Endodermal cell (in vitro differentiated cells): ENCODE measurements at regions not wholly inside any gene's neighbourhood (a gene's known extent, or its start where the extent isn't known, plus 50 kb on each side); places are given as distances from the start of the nearest gene placed in this dataset.

ENCODE experiments used
- DNase-seq: peaks from one replicate; pipeline ENCODE4 v3.0.0-alpha.2; 2017
- H3K27ac ChIP-seq: 2 replicates; pipeline ENCODE4 v1.5.1; 2013; ENCODE audit warnings: mild to moderate bottlenecking, low read depth, low read length, moderate library complexity
- H3K27me3 ChIP-seq: 2 replicates; pipeline ENCODE4 v1.6.1; 2013; ENCODE audit warnings: mild to moderate bottlenecking, low read length, moderate library complexity; ENCODE audit not compliant: insufficient read depth, control insufficient read depth, poor library complexity, severe bottlenecking
- H3K36me3 ChIP-seq: 2 replicates; pipeline ENCODE4 v1.7.0; 2013; ENCODE audit warnings: mild to moderate bottlenecking, low read length, moderate library complexity; ENCODE audit not compliant: control insufficient read depth, insufficient read depth
- H3K4me1 ChIP-seq: one replicate; pipeline ENCODE4 v1.7.0; 2013; ENCODE audit warnings: low read length; ENCODE audit not compliant: control insufficient read depth, insufficient read depth
- H3K4me3 ChIP-seq: 2 replicates; pipeline ENCODE4 v1.5.1; 2013; ENCODE audit warnings: mild to moderate bottlenecking, low read length, moderate library complexity
- H3K9ac ChIP-seq: 2 replicates; pipeline ENCODE4 v1.6.1; 2013; ENCODE audit warnings: mild to moderate bottlenecking, low read length, moderate library complexity; ENCODE audit not compliant: poor library complexity, severe bottlenecking; ENCODE audit errors: extremely low read depth
- H3K9me3 ChIP-seq: 2 replicates; pipeline ENCODE4 v1.6.1; 2013; ENCODE audit warnings: mild to moderate bottlenecking, low read length, moderate library complexity; ENCODE audit not compliant: control insufficient read depth
- H3K27ac Mint-ChIP-seq: 2 replicates; pipeline ENCODE4 v1.8.0; 2020; ENCODE audit warnings: mixed read lengths
- H3K27me3 Mint-ChIP-seq: 2 replicates; pipeline ENCODE4 v1.8.0; 2021; ENCODE audit warnings: mild to moderate bottlenecking, mixed read lengths; ENCODE audit not compliant: insufficient read depth
- H3K36me3 Mint-ChIP-seq: 2 replicates; pipeline ENCODE4 v1.8.0; 2020; ENCODE audit warnings: low read depth, mixed read lengths
- H3K4me1 Mint-ChIP-seq: 2 replicates; pipeline ENCODE4 v1.8.0; 2020; ENCODE audit warnings: mixed read lengths
- H3K4me3 Mint-ChIP-seq: 2 replicates; pipeline ENCODE4 v1.8.0; 2020; ENCODE audit warnings: mild to moderate bottlenecking, moderate library complexity, mixed read lengths
- H3K9me3 Mint-ChIP-seq: 2 replicates; pipeline ENCODE4 v1.8.0; 2020; ENCODE audit warnings: mild to moderate bottlenecking, mixed read lengths
- WGBS, 2 experiments: methylation state at CpG; one replicate each; pipeline versions ENCODE4 v1.1.5 to v1.1.7; 2013; ENCODE audit warnings: missing lambda C conversion rate in 2 of 2, mixed read lengths in 1 of 2; ENCODE audit not compliant: insufficient coverage in 1 of 2, insufficient read length in 1 of 2; 5-methylcytosine and 5-hydroxymethylcytosine counted together
- TF ChIP-seq, protein P1 (sequence below): fragments of 200-600 bp; sonication (generic); conservative IDR thresholded peaks from 2 replicates; pipeline ENCODE4 v1.5.0; 2021; ENCODE audit warnings: antibody characterized with exemption, mild to moderate bottlenecking

DNA sequence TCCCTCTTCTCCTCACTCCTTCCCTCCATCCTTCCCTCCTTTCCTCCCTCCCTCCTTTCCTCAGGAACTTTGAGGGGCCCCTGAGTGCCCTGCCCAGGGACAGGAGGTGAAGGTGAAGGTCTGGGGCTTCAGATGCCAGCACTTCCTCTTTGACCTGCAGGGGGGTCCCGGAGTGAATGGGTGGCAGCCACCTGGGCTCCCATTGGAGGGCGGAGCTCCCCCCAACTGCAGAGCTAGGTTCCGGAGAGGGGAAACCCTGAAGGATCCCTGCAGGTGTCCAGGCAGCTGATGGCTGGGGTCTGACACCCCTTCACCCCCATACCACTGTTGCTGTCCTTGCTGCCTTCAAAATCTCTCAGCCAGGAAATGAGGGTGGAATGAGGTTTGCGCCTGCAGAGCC lies 1131.3 kb downstream of the BRD1 start:
- Histone ChIP-seq H3K27me3 (no peaks in the 10 kb centered on the region), H3K9ac (no peak overlapping the region), H3K9me3 (no peaks in the 10 kb centered on the region), H3K36me3 (no peaks in the 10 kb centered on the region), H3K4me3 (no peak overlapping the region), H3K4me1 (no peaks in the 10 kb centered on the region), H3K27ac (no peak overlapping the region)
- no peak for DNase-seq
- Mint-ChIP-seq H3K27me3 (no peaks in the 10 kb centered on the region), H3K4me3 (no peak overlapping the region), H3K27ac (no peak overlapping the region), H3K36me3 (no peaks in the 10 kb centered on the region), H3K4me1 (no peaks in the 10 kb centered on the region), H3K9me3 (no peaks in the 10 kb centered on the region)
- TF ChIP-seq, protein P1, sequence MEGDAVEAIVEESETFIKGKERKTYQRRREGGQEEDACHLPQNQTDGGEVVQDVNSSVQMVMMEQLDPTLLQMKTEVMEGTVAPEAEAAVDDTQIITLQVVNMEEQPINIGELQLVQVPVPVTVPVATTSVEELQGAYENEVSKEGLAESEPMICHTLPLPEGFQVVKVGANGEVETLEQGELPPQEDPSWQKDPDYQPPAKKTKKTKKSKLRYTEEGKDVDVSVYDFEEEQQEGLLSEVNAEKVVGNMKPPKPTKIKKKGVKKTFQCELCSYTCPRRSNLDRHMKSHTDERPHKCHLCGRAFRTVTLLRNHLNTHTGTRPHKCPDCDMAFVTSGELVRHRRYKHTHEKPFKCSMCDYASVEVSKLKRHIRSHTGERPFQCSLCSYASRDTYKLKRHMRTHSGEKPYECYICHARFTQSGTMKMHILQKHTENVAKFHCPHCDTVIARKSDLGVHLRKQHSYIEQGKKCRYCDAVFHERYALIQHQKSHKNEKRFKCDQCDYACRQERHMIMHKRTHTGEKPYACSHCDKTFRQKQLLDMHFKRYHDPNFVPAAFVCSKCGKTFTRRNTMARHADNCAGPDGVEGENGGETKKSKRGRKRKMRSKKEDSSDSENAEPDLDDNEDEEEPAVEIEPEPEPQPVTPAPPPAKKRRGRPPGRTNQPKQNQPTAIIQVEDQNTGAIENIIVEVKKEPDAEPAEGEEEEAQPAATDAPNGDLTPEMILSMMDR, result no peak
- 91 to 92% methylated on average over 2 to 4 of the region's 4 CpGs for whole genome bisulfite sequencing, 2 experiments

- Mint-ChIP-seq H3K9me3 (no peaks in the 10 kb centered on the region), H3K4me3 (no peak overlapping the region), H3K27me3 (no peaks in the 10 kb centered on the region), H3K27ac (no peak overlapping the region), H3K4me1 (no peaks in the 10 kb centered on the region), H3K36me3 (no peaks in the 10 kb centered on the region)
- Histone ChIP-seq H3K27ac (no peak overlapping the region), H3K4me3 (no peak overlapping the region), H3K9me3 (no peaks in the 10 kb centered on the region), H3K9ac (no peak overlapping the region), H3K27me3 (no peaks in the 10 kb centered on the region), H3K4me1 (no peaks in the 10 kb centered on the region), H3K36me3 (no peaks in the 10 kb centered on the region)
- no peak for DNase-seq
- TF ChIP-seq, protein P1, result no peak
- 75 to 78% methylated on average over 13 to 19 of the region's 19 CpGs for WGBS, 2 experiments
Observed at GRCh38 chr22:48695731-48696305, 1131.9 kb downstream of the BRD1 start.

DNA sequence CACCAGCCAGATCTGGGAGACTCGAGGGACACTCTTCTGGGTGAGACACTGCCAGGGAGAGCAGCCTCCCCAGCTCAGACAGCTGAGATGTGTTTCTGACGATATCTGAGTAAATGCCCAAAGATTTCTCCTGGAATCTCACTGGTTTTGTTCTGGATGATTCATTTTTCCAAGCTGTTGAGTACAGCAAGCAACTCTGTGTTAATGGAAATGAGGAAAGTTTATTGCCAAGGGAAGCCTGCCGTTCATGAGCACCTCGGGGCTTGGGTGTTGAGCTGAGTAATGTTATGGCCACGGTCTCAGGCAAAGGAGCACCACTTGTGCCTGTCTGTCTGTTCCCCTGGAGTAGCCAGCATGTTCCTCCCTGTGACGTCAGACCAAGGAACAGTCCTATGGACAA lies 1132.4 kb downstream of the BRD1 start:
- Mint-ChIP-seq H3K4me1 (no peaks in the 10 kb centered on the region), H3K27ac (no peak overlapping the region), H3K27me3 (no peaks in the 10 kb centered on the region), H3K36me3 (no peaks in the 10 kb centered on the region), H3K9me3 (no peaks in the 10 kb centered on the region), H3K4me3 (no peak overlapping the region)
- TF ChIP-seq, protein P1, result no peak
- Histone ChIP-seq H3K36me3 (no peaks in the 10 kb centered on the region), H3K27me3 (no peaks in the 10 kb centered on the region), H3K27ac (no peak overlapping the region), H3K9ac (no peak overlapping the region), H3K4me1 (no peaks in the 10 kb centered on the region), H3K4me3 (no peak overlapping the region), H3K9me3 (no peaks in the 10 kb centered on the region)
- DNase-seq, result no peak
- WGBS, 2 experiments, result 86 to 90% methylated on average over 1 to 6 of the region's 6 CpGs
